SK-N-SH (cell line): ENCODE measurements at regions not wholly inside any gene's neighbourhood (a gene's known extent, or its start where the extent isn't known, plus 50 kb on each side); places are given as distances from the start of the nearest gene placed in this dataset.

Experiments
- CTCF ChIA-PET: fragments of 300-600, 350-600 bp; formaldehyde crosslinking; extraction: SDS; loops from one replicate; lab custom pipeline; 2021; lab: Yijun Ruan, JAX
- POLR2A ChIA-PET: fragments of 350-600 bp; sonication (Branson Sonifier 250); formaldehyde crosslinking; extraction: SDS; loops from one replicate; lab custom pipeline; 2020; ENCODE audit warnings: antibody characterized with exemption, inconsistent platforms; lab: Yijun Ruan, JAX
- DNase-seq: peaks from one replicate; pipeline ENCODE4 v3.0.0; 2012
- H2AFZ ChIP-seq: fragments of 200-600 bp; sonication (generic); 2 replicates; pipeline ENCODE4 v1.8.1; 2016; ENCODE audit warnings: antibody characterized with exemption, mild to moderate bottlenecking, low read depth
- H3F3A ChIP-seq: fragments of 200-600 bp; sonication (generic); replicated peaks from 2 replicates; pipeline ENCODE3; 2016; ENCODE audit warnings: antibody characterized with exemption, mild to moderate bottlenecking; ENCODE audit not compliant: insufficient read depth
- H3K27ac ChIP-seq, 2 experiments: fragments of 200-500 bp in 1 of 2; fragments of 200-600 bp in 1 of 2; sonication (Bioruptor generic) in 1 of 2; sonication (generic), shearing (Covaris generic) in 1 of 2; 2 replicates each; pipeline versions ENCODE4 v1.5.1 to v1.6.1; 2014 to 2016; ENCODE audit warnings: low read depth in 2 of 2, inconsistent platforms in 1 of 2, low read length in 1 of 2, mild to moderate bottlenecking in 1 of 2, mixed read lengths in 1 of 2
- H3K27me3 ChIP-seq: fragments of 200-600 bp; sonication (generic), shearing (Covaris generic); 2 replicates; pipeline ENCODE4 v1.6.1; 2016; ENCODE audit warnings: mixed run types; ENCODE audit not compliant: insufficient read depth
- H3K36me3 ChIP-seq, 2 experiments: fragments of 200-500 bp in 1 of 2; fragments of 200-600 bp in 1 of 2; sonication (Bioruptor generic) in 1 of 2; sonication (generic) in 1 of 2; replicated peaks in 1 of 2; 2 replicates each; pipeline versions ENCODE3 to v1.5.1; 2014 to 2016; ENCODE audit warnings: low read length in 1 of 2, mild to moderate bottlenecking in 1 of 2; ENCODE audit not compliant: insufficient read depth in 2 of 2, control insufficient read depth in 1 of 2
- H3K4me1 ChIP-seq, 2 experiments: fragments of 200-500 bp in 1 of 2; fragments of 200-600 bp in 1 of 2; sonication (Bioruptor generic) in 1 of 2; sonication (generic), shearing (Covaris generic) in 1 of 2; 2 replicates each; pipeline versions ENCODE4 v1.5.1 to v1.6.1; 2014 to 2016; ENCODE audit warnings: low read depth in 1 of 2, low read length in 1 of 2, mixed run types in 1 of 2; ENCODE audit not compliant: insufficient read depth in 2 of 2, control insufficient read depth in 1 of 2
- H3K4me2 ChIP-seq: fragments of 200-600 bp; sonication (generic), shearing (Covaris generic); 2 replicates; pipeline ENCODE4 v1.6.1; 2017; ENCODE audit warnings: mixed run types
- H3K4me3 ChIP-seq, 2 experiments: fragments of 200-500 bp in 1 of 2; fragments of 200-600 bp in 1 of 2; sonication (Bioruptor generic) in 1 of 2; sonication (generic), shearing (Covaris generic) in 1 of 2; 2 replicates each; pipeline versions ENCODE4 v1.5.1 to v1.8.1; 2014 to 2016; ENCODE audit warnings: low read depth in 2 of 2, inconsistent platforms in 1 of 2, low read length in 1 of 2, mild to moderate bottlenecking in 1 of 2, mixed read lengths in 1 of 2, moderate library complexity in 1 of 2
- H3K79me2 ChIP-seq: fragments of 200-600 bp; sonication (generic); 2 replicates; pipeline ENCODE4 v1.8.1; 2017; ENCODE audit warnings: mild to moderate bottlenecking; ENCODE audit not compliant: insufficient read depth
- H3K9ac ChIP-seq: fragments of 200-600 bp; sonication (generic); 2 replicates; pipeline ENCODE4 v1.6.1; 2017; ENCODE audit warnings: mixed run types
- H3K9me2 ChIP-seq: fragments of 200-600 bp; sonication (generic); 2 replicates; pipeline ENCODE4 v1.6.1; 2017; ENCODE audit warnings: mixed run types
- H3K9me3 ChIP-seq: fragments of 200-600 bp; sonication (generic); 2 replicates; pipeline ENCODE4 v1.6.1; 2017; ENCODE audit warnings: mixed run types, mild to moderate bottlenecking, moderate library complexity
- H4K20me1 ChIP-seq: fragments of 200-600 bp; sonication (generic); 2 replicates; pipeline ENCODE4 v1.6.1; 2017; ENCODE audit warnings: mild to moderate bottlenecking, mixed run types; ENCODE audit not compliant: insufficient read depth
- ELF1 ChIP-seq: IDR thresholded peaks from 2 replicates; pipeline ENCODE4 v1.4.0; 2012
- EP300 ChIP-seq, 2 experiments: IDR thresholded peaks; 2 replicates each; pipeline versions ENCODE4 v1.4.0 to v1.6.1; 2012; ENCODE audit warnings: borderline replicate concordance in 1 of 2, low read depth in 1 of 2, low read length in 1 of 2
- EZH2phosphoT487 ChIP-seq: fragments of 200-600 bp; sonication (generic); IDR thresholded peaks from 2 replicates; pipeline ENCODE4 v1.6.1; 2017; ENCODE audit warnings: low read depth, mixed run types, mild to moderate bottlenecking, antibody characterized with exemption, moderate library complexity, borderline replicate concordance
- FOSL2 ChIP-seq: IDR thresholded peaks from 2 replicates; pipeline ENCODE4 v1.4.0; 2012; ENCODE audit warnings: low read depth, mild to moderate bottlenecking, moderate library complexity, borderline replicate concordance
- GATA2 ChIP-seq: sonication (generic); formaldehyde crosslinking; IDR thresholded peaks from 2 replicates; pipeline ENCODE4 v1.5.0; 2020; ENCODE audit warnings: mild to moderate bottlenecking, missing genetic modification reagents
- JUND ChIP-seq: IDR thresholded peaks from 2 replicates; pipeline ENCODE4 v1.4.0; 2012
- MAX ChIP-seq: IDR thresholded peaks from 2 replicates; pipeline ENCODE4 v1.4.0; 2012; ENCODE audit warnings: low read depth
- MEF2A ChIP-seq: IDR thresholded peaks from 2 replicates; pipeline ENCODE4 v1.4.0; 2012; ENCODE audit warnings: low read depth, borderline replicate concordance
- PBX3 ChIP-seq: IDR thresholded peaks from 2 replicates; pipeline ENCODE4; 2012
- RAD21 ChIP-seq: IDR thresholded peaks from 2 replicates; pipeline ENCODE4 v1.6.1; 2012; ENCODE audit warnings: mild to moderate bottlenecking, low read length
- RCOR1 ChIP-seq: fragments of 150-350 bp; IDR thresholded peaks from 2 replicates; pipeline ENCODE4 v1.6.1; 2017; ENCODE audit warnings: antibody characterized with exemption, low read length
- REST ChIP-seq: IDR thresholded peaks from 2 replicates; pipeline ENCODE4 v1.6.1; 2012; ENCODE audit warnings: mild to moderate bottlenecking, low read depth, low read length, moderate library complexity
- RXRA ChIP-seq: IDR thresholded peaks from 2 replicates; pipeline ENCODE4 v1.4.0; 2012; ENCODE audit warnings: low read depth, mild to moderate bottlenecking, borderline replicate concordance
- TAF1 ChIP-seq: IDR thresholded peaks from 2 replicates; pipeline ENCODE4 v1.6.1; 2012; ENCODE audit warnings: low read depth, mild to moderate bottlenecking, low read length, moderate library complexity, borderline replicate concordance
- TEAD4 ChIP-seq: IDR thresholded peaks from 2 replicates; pipeline ENCODE4 v1.4.0; 2012; ENCODE audit warnings: mild to moderate bottlenecking, borderline replicate concordance; ENCODE audit not compliant: insufficient read depth
- USF1 ChIP-seq: IDR thresholded peaks from 2 replicates; pipeline ENCODE4 v1.4.0; 2012; ENCODE audit warnings: low read depth, borderline replicate concordance
- WGBS: methylation state at CpG from one replicate; pipeline ENCODE4 v1.1.6; 2017; ENCODE audit warnings: low lambda C conversion rate; 5-methylcytosine and 5-hydroxymethylcytosine counted together

GRCh38 chr4:159758061-159758460 is 655.2 kb downstream of the RAPGEF2 start:
- H3K4me3 ChIP-seq: no peak overlapping the region
- WGBS: 14% methylated on average over 1 of the region's 1 CpG
- POLR2A ChIA-PET: no interaction called here
- H3K79me2 ChIP-seq: no peaks in the 10 kb centered on the region
- H3K4me2 ChIP-seq: no peak overlapping the region
- H3K9me3 ChIP-seq: no peaks in the 10 kb centered on the region
- no peaks in the 10 kb centered on the region for H4K20me1 ChIP-seq
- H3K4me1 ChIP-seq: no peaks in the 10 kb centered on the region
- no peak overlapping the region for H2AFZ ChIP-seq
- CTCF ChIA-PET: no interaction called here
- no peak for TF ChIP-seq REST
- no peak for TF ChIP-seq EZH2phosphoT487
- no peak for TF ChIP-seq JUND
- no peak for TF ChIP-seq EP300 (IDR thresholded peaks at IDR 0.05; ENCODE audit: borderline replicate concordance in 1 of 2, low read depth in 1 of 2, low read length in 1 of 2)
- no peak for TF ChIP-seq RXRA
- TF ChIP-seq MEF2A: no peak
- no peak for TF ChIP-seq USF1
- no peak for TF ChIP-seq GATA2 (CRISPR knock-in tag)
- TF ChIP-seq RAD21: no peak
- TF ChIP-seq MAX: no peak
- TF ChIP-seq ELF1: no peak
- no peak for TF ChIP-seq TAF1
- no peaks in the 10 kb centered on the region for H3F3A ChIP-seq
- no peak for DNase-seq
- no peaks in the 10 kb centered on the region for H3K36me3 ChIP-seq
- H3K27me3 ChIP-seq: no peaks in the 10 kb centered on the region
- H3K9me2 ChIP-seq: no peaks in the 10 kb centered on the region
- no peak overlapping the region for H3K9ac ChIP-seq
- no peak overlapping the region for H3K27ac ChIP-seq

- Histone ChIP-seq H3F3A (no peaks in the 10 kb centered on the region), H3K9ac (no peak overlapping the region), H3K27me3 (no peaks in the 10 kb centered on the region), H4K20me1 (no peaks in the 10 kb centered on the region), H3K9me2 (no peaks in the 10 kb centered on the region), H3K9me3 (no peaks in the 10 kb centered on the region), H3K4me2 (no peak overlapping the region), H3K27ac (no peak overlapping the region), H2AFZ (no peak overlapping the region), H3K36me3 (no peaks in the 10 kb centered on the region), H3K4me1 (peaks cover 0 to 7% of the 10 kb centered on the region in 2 experiments; a peak in 2 of 4 replicates), H3K79me2 (no peaks in the 10 kb centered on the region), H3K4me3 (no peak overlapping the region)
- DNase-seq: no peak
- WGBS: 13% methylated on average over 1 of the region's 1 CpG
- ChIA-PET CTCF (interaction anchor here (2.7 kb wide), 1 partner anchor 8 kb away, joined by 19 read pairs; no protein-coding TSS in a partner anchor), POLR2A (no interaction called here)
- no peak for TF ChIP-seq FOSL2
- no peak for TF ChIP-seq EP300 (IDR thresholded peaks at IDR 0.05; ENCODE audit: borderline replicate concordance in 1 of 2, low read depth in 1 of 2, low read length in 1 of 2)
- TF ChIP-seq TEAD4: no peak
- no peak for TF ChIP-seq ELF1
- TF ChIP-seq RCOR1: no peak
- no peak for TF ChIP-seq PBX3
These were observed 659.8 kb downstream of the RAPGEF2 start for GRCh38 chr4:159762672-159763071.
